HG03432 (cell line): ENCODE measurements at regions not wholly inside any gene's neighbourhood (a gene's known extent, or its start where the extent isn't known, plus 50 kb on each side); places are given as distances from the start of the nearest gene placed in this dataset.
"Not testable (repeated sequence)": the region's sequence is repeated elsewhere in the genome, so short reads cannot be mapped to it uniquely, and the experiment has no call there.

Experiments used
- ATAC-seq: cut with Tn5 transposase; IDR thresholded peaks from one replicate; pipeline ENCODE4 v1.9.1; 2021; ENCODE audit warnings: mild to moderate bottlenecking, moderate library complexity; ENCODE audit not compliant: unreplicated experiment

DNA sequence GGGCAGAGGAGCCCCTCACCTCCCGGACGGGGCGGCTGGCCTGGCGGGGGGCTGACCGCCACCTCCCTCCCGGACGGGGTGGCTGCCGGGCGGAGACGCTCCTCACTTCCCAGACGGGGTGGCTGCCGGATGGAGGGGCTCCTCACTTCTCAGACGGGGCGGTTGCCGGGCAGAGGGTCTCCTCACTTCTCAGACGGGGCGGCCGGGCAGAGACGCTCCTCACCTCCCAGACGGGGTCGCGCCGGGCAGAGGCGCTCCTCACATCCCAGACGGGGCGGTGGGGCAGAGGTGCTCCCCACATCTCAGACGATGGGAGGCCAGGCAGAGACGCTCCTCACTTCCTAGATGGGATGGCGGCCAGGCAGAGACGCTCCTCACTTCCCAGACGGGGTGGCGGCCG lies 1615.9 kb upstream of the C9orf72 start:
- not testable (repeated sequence) for ATAC-seq

DNA sequence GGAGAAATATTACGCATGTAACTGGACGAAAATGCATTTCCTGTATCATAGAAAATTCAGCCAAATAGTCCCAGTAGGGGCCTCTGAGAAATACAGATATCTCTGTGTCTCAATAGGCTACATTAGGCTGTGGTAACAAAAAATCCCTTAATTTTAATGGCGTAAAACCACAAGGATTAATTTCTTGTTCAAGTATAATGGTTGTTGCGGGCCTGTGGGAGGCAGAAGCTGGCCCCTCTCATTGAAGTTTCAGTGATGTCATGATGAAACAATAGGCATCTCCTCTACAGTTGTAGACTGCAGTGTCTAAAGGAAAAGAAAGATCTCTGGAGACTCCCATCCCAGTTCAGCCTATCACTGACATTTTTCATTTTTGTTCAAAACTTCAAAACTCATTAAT lies 1625.6 kb upstream of the C9orf72 start:
- ATAC-seq, result no peak

DNA sequence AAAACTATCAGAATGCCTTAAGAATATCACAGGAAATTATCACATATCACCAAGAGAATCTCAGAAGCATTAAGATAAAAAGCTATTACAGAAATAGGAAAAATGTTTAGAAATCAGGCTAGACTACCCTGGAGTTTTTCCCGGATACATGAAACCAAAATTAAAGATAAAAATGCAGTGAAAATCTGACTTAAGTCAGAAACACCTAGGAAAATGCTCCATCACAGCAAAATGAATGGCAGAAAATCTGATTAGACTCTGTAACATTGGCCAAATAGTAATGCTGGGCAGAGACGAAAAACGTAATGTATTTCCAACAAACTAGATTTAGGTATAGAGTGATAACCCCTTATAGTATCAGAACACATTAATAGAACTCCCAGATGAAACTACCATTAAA lies 1626.7 kb upstream of the C9orf72 start:
- no peak for ATAC-seq

DNA sequence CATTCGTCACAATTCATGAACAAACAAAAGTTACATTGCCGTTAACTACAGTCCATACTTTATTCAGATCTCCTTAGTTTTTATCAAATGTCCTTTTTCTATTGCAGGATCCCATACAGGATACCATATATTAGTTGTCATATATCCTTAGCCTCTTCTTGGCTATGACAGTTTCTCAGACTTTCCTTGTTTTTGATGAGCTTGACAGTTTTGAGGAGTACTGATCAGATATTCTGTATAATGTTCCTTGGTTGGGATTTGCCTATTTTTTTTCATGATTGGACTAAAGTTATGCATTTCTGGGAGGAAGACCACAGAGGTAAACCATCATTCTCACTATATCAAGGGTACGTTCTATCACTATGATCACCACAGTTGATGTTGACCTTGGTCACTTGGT lies 1627.4 kb upstream of the C9orf72 start:
- no peak for ATAC-seq

DNA sequence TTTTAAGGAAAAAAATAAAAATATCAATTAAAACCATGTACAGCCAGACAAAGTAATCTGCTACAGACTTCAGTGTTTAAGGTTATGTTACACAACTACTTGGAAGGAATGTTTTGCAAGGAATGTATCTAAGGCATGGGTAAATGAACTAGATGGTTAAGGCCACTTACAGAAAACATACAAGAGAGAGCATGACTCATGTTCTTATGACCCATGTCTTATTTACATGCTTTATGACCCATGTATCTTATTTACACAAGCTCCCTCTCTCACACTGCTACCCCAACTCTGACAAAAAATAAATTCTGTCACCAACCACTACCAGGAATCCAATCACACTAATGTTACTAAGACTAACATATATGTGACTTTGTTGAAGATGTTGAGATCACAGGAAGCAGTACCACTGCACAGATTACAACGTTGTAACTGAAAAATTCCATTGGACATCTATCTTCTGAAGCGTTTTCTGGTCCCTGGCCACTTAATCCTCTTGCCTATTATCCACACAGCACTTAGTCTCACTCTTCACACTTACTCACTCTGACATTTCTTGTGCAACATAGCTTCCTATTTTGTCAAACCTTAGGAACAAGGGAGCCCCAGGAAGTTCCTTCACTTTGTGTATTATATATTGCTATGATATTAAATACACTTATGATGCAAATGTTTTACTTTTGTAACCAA lies 1630.1 kb upstream of the C9orf72 start:
- ATAC-seq, result no peak

DNA sequence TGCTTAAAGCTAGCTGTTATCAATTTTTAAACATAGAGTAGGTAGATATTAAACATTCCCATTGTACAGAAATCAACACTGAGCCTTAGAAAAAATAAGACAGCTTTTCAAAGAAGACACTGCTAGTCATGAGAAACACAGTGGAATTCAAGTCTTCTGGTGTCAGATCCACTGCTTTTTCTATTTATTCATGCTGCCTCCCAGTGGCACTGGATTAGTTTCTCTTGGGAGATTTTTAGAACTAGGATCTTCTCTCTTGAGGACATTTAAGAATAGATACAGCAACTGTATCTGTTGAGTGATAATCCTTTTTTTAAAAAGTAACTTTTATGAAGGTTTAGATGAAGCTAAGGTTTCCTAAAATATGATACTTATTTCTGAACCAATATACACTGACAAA lies 1635.4 kb upstream of the C9orf72 start:
- no peak for ATAC-seq

DNA sequence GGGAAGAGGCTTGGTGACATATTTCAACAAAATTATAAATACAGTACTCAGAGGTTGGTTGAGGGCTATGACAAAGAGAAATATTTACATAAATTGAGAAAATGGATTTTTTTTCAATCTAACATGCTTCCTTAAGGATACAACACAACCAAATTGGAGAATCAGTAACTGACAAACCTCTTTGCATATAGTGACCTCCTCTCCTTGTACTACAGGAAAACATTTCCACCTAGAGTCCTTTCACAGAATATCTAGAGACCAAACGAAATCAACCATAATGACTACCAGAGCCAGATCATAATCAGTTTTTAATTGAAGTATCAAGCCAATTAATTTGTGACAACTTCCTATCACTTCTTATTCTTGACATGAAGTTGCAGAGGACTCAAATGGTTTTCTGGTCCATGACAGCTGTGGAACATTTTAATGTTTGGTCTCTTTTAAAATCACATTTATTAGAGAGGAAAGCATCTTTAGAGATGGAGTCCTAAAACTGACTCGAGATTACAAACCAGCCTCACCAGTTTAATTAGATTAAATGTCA lies 1636.5 kb upstream of the C9orf72 start:
- ATAC-seq, result no peak

DNA sequence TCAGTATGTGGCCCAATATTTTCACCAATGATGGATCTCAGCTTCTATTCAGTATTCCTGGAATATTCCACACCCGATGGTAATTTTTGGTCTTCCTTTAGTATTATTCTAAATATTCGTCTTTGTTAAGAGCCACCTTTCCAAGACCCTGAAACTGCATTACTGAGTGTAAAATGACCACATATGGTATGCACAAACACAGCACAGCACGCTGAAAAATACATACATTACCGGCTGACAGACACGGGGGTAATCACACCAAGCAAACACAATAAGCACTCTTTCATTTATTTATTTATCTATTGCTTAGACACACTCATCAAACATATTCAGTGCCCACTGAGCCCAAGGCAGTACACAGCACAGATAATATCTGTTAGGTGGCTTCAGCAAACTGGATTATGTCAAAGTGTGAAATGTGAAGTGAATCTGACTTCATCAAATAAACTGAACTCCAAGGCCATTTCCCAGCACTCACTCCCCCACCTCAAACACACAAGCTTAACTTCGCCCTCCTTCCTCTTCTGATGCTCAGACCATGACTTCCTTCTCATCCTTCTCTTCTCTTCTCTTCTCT lies 1637.8 kb upstream of the C9orf72 start:
- no peak for ATAC-seq

DNA sequence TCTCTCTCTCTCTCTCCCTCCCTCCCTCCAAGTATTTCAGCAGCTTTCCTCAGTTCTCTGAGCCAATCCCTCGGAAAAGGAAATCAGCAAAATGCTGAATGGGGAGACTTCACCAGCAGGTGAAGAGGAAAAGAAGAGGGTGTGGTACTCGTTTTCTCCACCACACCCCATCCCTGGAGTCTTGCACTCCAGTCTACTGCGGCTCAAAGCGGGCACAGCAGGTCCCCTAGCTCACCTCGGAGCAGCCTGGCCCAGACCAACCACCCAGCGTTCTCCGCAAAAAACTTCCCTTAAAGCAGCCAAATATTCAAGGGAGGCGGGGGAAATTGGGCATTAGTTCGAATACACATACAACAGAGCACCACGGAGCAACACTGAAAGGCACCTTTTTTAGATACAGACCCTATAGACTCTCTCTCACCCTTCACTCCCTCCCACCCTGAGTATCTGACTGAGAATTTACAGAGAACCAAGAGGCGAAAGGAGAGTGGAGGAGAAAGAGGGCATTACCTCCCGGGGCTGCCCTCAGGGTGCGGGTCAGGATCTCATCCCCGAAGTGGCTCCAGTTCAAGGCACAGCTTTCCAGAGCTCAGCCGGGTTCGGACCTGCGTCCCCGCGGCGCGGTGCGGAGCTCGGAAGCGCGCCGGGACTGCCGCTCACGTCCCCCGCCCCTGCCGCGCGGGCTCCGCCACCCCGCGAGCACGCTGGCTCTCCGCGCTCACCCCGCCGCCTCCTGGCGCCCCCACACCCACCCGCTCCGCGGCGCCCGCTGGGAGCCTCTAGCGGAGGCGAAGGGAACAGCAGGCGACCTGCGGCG lies 1638.5 kb upstream of the C9orf72 start:
- ATAC-seq, result peak; percentile 97

DNA sequence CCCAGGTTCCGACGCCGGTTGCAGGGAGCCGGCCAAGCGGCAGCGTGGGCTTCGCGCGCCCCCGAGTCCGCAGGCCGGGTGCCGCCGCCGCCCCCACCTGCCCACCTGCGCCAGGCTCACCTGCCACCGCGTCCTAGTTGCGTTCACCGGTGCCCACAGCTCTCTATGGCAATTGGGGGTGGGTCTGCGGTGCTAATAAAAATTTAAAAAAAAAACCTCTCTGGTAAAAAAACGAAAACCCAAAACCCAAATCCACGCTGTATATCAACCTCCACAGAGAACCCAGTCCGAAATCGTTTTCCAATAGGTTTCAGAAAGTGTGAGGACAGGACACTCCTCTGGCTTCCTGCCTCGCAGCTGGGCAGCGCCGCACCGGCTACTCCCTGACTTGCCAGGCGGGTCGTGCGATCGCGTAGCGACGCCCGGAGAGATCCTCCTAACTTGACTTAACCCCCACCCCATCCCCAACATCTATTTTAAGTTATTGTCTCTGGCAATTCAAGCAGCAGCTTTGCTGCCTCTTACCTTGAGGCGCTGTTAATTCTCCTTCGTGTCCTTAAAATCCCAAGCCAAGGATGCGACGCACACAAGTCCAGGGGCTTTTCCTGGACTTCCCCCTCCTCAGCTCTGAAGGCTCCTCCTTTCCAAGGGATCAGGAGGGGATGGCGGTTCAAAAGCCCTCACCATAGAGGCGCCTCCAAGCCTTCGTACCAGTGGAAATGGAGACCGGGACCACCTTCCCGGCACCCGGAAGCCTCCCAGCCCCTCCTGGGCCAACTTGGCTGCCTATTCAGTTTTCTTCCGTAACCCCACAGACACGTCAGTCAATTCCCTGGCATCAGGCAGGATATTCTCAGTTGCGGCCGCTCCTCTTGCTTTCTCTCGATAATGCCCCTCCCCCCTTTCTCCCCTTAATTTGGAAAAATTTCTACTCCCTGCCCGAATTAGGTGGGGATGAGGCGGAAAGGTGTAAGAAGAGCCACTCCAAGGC lies 1639.4 kb upstream of the C9orf72 start:
- ATAC-seq, result peak; percentile 19

DNA sequence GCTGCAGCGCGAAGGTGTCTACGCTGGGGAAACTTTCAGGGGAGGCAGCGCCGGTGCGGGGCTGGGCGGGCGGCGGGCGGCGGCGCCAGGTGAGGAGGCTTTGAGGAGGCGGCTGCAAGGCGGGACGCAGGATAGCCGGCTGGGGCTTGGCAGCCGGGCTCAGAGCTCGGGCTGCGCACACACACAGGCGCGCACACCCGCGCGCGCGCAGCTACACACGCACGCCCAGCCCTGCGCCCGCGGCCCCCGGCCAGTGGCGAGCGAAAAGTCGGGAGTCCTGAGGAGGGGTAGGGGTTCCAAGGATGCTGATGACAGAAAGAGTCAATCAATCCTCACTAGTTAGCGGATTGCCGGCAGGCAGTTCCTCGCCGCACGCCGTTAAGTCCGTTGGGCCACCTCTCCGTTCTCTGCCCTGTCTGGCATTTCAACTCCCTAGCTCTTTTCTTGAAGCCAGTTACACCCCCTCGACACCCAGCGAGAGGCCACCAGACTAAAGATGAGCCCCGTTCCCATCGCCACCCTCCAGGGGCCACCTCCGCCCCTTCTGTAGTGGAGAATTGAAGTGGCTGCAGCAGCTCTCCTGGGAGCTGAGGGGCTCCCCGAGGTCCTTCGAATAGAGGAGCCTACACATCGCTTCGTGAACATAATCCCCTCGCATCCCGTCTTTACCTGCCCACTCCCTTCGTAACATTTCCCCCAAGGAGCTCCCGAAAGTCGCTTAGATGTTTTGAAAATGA lies 1640.3 kb upstream of the C9orf72 start, which contains the start of gene LINGO2:
Gene LINGO2 (minus strand): TSS at position 185 of the 737 bp plus-strand sequence.
- ATAC-seq, result no peak

DNA sequence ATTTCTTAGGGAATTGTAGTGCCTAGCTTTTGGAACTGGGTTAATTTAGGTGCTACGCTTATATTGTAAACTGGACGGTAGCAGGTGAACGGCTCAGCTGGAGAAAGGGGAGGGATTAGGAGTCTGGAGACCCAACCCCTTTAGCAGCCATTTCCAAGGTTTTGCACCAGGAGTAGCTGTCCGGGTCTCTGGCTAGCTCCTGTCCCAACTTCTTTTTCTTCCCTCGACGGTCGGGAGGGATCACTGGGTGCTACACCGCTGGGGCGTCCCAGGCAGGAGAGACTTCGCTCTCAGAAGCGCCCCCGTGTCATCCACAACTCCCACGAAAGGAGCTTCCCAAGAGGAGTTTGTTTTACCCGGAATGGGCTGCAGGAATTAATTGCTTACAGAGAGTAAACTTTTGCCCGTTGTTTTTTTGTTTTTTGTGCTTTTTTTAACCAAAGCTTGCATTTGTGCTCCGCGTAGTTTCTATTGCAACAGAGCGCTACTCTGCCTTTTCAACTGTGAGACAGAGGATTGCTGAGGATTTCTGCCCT lies 1640.9 kb upstream of the C9orf72 start:
- ATAC-seq, result no peak

DNA sequence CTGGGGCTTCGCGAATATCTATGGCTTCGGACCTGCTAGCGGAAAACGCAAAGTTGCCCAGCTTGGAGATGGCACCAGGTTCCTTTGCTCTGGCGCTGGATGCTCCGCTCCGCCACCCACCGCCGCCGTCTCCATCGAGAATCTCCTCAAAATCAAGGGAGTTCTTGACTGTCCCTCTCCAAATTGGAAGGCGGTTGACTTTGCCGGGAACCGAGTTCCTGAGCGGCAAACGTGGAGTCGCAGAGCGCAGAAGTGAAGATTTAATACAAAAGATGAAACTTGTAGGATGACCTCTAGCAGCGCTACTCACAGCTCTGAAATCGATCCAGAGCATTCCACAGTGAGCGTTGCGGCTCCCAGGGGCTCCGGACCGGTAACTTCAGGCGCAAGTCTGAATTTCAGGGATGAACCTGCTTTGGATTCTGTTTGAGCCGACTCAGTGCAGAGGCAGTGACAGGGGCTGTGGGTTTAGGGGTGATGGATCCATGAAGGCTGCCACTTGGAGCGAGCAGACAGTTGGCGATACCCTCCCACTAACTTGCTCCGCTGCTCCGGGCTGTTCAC lies 1641.5 kb upstream of the C9orf72 start:
- ATAC-seq, result no peak

DNA sequence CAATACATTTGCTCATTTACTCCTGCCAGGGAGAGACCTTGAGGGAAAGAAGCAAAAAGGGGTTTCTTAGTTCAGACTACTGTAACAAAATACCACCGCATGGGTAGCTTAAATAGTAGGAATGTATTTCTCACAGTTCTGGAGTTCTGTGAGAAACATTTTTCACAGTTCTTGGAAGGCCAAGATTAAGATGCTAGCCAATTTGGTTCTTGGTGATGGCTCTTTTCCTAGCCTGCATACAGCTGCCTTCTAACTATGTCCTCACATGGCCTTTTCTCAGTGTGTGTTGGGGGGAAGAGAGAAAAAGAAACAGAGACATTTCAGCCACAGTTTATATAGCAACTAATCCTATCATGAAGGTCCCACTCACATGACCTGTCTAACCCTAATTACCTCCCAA lies 1644.7 kb upstream of the C9orf72 start:
- no peak for ATAC-seq

DNA sequence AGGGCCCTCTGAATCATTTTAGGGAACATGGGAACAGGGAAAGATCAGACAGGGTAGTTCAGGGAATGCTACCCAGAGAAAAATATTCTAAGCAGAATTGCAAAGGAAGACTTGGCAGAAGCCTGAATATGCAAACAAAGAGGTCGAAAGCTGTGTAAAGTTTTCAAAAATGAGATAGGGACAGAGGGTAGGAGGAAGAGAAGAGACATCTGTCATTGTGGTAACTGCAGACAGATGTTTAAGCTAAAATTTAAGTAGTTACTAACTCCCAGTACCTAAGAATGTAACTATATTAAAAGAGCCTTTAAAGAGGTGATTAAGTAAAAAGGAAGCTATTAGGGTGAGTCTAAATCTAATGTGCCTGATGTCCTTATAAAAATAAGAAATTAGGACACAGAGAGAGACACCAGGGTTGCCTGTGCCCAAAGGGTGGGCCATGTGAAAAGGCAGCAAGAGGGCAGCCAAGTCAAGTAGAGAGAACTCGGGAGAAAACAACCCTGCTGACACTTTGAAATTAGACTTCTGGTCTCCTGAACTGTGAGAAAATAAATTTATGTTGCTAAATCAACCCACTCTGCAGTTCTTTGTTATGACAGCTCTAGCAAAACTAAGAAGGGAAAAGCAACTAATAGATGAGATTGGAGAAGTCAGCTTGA lies 1647.4 kb upstream of the C9orf72 start:
- no peak for ATAC-seq

DNA sequence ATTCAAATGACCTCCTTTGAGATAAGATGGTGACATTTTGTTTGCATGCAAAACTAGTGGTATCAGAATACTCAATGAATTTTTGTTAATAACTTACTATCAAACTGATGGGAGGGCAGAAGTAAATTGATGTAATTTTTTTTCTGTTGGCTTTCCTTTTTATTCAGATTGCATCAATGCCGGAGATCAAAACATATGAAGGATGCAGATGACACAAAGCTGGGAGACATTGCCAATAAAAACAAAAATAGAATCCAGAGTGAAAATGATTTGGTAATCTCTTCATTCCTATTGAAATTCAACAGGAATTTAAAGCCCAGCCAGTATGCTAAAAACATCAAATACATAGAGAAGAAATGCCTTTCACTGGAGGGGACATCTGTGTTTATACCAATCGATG lies 1655.3 kb upstream of the C9orf72 start:
- no peak for ATAC-seq

DNA sequence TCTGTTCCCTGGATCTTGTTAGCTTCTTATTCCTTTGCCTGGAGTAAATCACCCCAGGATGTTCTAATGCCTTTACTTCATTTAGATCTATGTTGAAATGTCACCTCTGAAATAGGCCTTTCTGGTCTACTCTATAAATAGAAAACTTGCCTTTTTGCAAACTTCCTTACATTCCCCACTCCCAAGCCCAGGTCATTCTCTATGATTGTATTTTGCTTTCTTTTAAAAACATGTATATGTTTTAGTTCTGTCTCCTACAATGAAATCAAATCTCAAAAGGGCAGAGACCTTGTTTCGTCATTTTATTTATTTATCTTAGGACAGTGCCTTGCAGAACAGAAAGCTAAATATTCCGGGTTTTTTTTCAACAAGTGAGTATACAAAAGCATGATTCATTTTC lies 1657.7 kb upstream of the C9orf72 start:
- ATAC-seq, result no peak

DNA sequence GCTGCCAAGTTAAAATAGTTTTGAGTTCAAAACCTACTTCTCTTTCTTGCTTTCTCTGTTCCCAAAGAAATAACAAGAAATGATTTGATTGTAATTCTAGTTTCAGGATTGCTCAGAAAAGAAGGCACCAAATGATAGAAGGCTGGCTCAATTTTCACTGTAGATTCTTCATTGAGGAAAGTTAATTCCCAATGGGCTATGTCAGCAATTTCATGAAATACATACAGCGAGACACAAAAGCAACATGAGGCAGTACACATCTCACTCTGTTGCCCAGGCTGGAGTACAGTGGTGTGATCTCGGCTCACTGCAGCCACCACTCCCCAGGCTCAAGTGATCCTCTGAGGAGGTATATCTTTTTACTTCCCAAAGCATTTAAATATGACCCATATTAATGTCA lies 1659.9 kb upstream of the C9orf72 start:
- ATAC-seq, result no peak

DNA sequence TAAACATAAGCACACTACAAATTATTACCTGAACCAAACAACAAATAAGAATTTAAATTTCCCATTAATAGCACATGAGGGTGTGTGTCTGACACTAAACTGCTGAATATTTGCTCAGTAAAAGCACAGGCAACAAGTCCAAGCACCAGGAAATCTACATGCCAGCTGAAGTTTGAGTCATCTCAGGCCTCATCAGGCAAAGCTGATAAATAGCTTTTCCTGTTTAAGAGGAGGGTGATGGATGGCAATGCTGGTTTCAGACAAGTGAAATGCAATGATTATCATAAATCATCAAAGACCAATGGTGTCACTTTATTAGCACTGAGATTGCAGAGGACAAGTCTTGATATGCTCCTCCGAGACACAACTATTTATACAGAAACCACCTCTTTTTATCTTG lies 1668.0 kb upstream of the C9orf72 start:
- no peak for ATAC-seq
